HepG2 (cell line): ENCODE measurements at regions not wholly inside any gene's neighbourhood (a gene's known extent, or its start where the extent isn't known, plus 50 kb on each side); places are given as distances from the start of the nearest gene placed in this dataset.

Experiments used
- ATAC-seq: fragments of 200-7000 bp; cut with Tn5 transposase; 3 replicates; pipeline ENCODE4 v1.9.1; 2020; ENCODE audit warnings: mild to moderate bottlenecking, moderate library complexity
- BruUV-seq: library from RNA; stranded (reverse); fragments of 400-500 nt; replicated peaks from 2 replicates; lab custom pipeline; 2021; lab: Mats Ljungman, UMichigan
- CTCF ChIA-PET: fragments of 300-600 bp; formaldehyde crosslinking; extraction: SDS; loops from one replicate; lab custom pipeline; 2021; ENCODE audit warnings: low total read pairs, inconsistent platforms, low intra/inter-chr PET ratio; lab: Yijun Ruan, JAX
- POLR2A ChIA-PET: fragments of 350-600 bp; sonication (Branson Sonifier 250); formaldehyde crosslinking; loops from one replicate; lab custom pipeline; 2020; ENCODE audit warnings: antibody characterized with exemption, inconsistent platforms; lab: Yijun Ruan, JAX
- DNase-seq: peaks from one replicate; pipeline ENCODE4 v3.0.0-alpha.2; 2015; ENCODE audit warnings: low spot score
- FAIRE-seq: peaks from 3 replicates; lab custom pipeline; 2011; peaks lifted over from hg19 to GRCh38; lab: Jason Lieb, UNC
- H2AFZ ChIP-seq: one replicate; pipeline ENCODE4 v1.6.1; 2011; ENCODE audit warnings: low read length, inconsistent platforms
- H3K27ac ChIP-seq: fragments of 300-600 bp; 3 replicates; pipeline ENCODE4 v1.8.0; 2011; ENCODE audit warnings: mixed run types, mild to moderate bottlenecking, mixed read lengths, low read length, inconsistent platforms; ENCODE audit not compliant: insufficient read depth; ENCODE audit errors: extremely low read length
- H3K27me3 ChIP-seq, 2 experiments: fragments of 200-600 bp in 1 of 2; 2 replicates in 1 of 2; 3 replicates in 1 of 2; pipeline versions ENCODE4 v1.6.0 to v1.8.0; 2011; ENCODE audit warnings: low read length in 2 of 2, mild to moderate bottlenecking in 2 of 2, moderate library complexity in 2 of 2, inconsistent platforms in 1 of 2; ENCODE audit not compliant: insufficient read depth in 2 of 2, control insufficient read depth in 1 of 2
- H3K36me3 ChIP-seq, 2 experiments: fragments of 200-600 bp in 1 of 2; replicated peaks in 1 of 2; 2 replicates in 1 of 2; 3 replicates in 1 of 2; pipeline versions ENCODE4 v1.5.1 to v1.8.0; 2011; ENCODE audit warnings: low read length in 2 of 2, inconsistent platforms in 1 of 2; ENCODE audit not compliant: insufficient read depth in 2 of 2, control insufficient read depth in 1 of 2
- H3K4me1 ChIP-seq: 2 replicates; pipeline ENCODE4 v1.5.1; 2012; ENCODE audit warnings: low read length, inconsistent platforms; ENCODE audit not compliant: insufficient read depth
- H3K4me2 ChIP-seq: 2 replicates; pipeline ENCODE4 v1.6.0; 2011; ENCODE audit warnings: low read depth, low read length, inconsistent platforms
- H3K4me3 ChIP-seq, 3 experiments: fragments of 200-600 bp in 1 of 3; sonication (generic), shearing (Covaris generic) in 1 of 3; replicated peaks in 1 of 3; 2 replicates each; pipeline ENCODE4 v1.5.1; 2011 to 2016; ENCODE audit warnings: low read length in 3 of 3, inconsistent platforms in 2 of 3, low read depth in 2 of 3, mild to moderate bottlenecking in 2 of 3, control low read depth in 1 of 3, mixed read lengths in 1 of 3; ENCODE audit not compliant: insufficient read depth in 1 of 3
- H3K79me2 ChIP-seq: one replicate; pipeline ENCODE4 v1.6.1; 2011; ENCODE audit warnings: low read length, inconsistent platforms; ENCODE audit not compliant: insufficient read depth
- H3K9ac ChIP-seq: 2 replicates; pipeline ENCODE4 v1.6.0; 2011; ENCODE audit warnings: mild to moderate bottlenecking, low read depth, low read length, inconsistent platforms; ENCODE audit not compliant: insufficient read depth
- H3K9me3 ChIP-seq: 2 replicates; pipeline ENCODE4 v1.5.1; 2012; ENCODE audit warnings: mild to moderate bottlenecking, low read length
- H4K20me1 ChIP-seq: 2 replicates; pipeline ENCODE4 v1.6.0; 2011; ENCODE audit warnings: inconsistent platforms, mild to moderate bottlenecking, low read length, moderate library complexity; ENCODE audit not compliant: insufficient read depth
- ATF7 ChIP-seq, 2 experiments: fragments of 450-650 bp in 1 of 2; sonication (generic) in 1 of 2; formaldehyde crosslinking in 1 of 2; IDR thresholded peaks; 2 replicates each; pipeline versions ENCODE4 v1.4.0 to v1.6.1; 2016 to 2020; ENCODE audit warnings: antibody characterized with exemption in 1 of 2, mild to moderate bottlenecking in 1 of 2, missing genetic modification reagents in 1 of 2
- CEBPB ChIP-seq: IDR thresholded peaks from 2 replicates; pipeline ENCODE4 v1.6.1; 2011; ENCODE audit warnings: low read depth, low read length, improper control_type of control experiment, borderline replicate concordance
- HINFP ChIP-seq: sonication (generic); formaldehyde crosslinking; IDR thresholded peaks from 2 replicates; pipeline ENCODE4 v1.4.0; 2020; ENCODE audit warnings: low read depth, mild to moderate bottlenecking, missing genetic modification reagents
- MAFF ChIP-seq: IDR thresholded peaks from 2 replicates; pipeline ENCODE4 v1.6.1; 2011; ENCODE audit warnings: low read depth, low read length, improper control_type of control experiment
- MAFK ChIP-seq, 2 experiments: IDR thresholded peaks in 1 of 2; conservative IDR thresholded peaks in 1 of 2; 2 replicates each; pipeline ENCODE4 v1.6.1; 2011; ENCODE audit warnings: improper control_type of control experiment in 2 of 2, low read length in 2 of 2
- TBX3 ChIP-seq: fragments of 450-650 bp; IDR thresholded peaks from 2 replicates; pipeline ENCODE4 v1.6.1; 2017; ENCODE audit warnings: antibody characterized with exemption, mild to moderate bottlenecking, inconsistent platforms, borderline replicate concordance
- WGBS: methylation state at CpG from one replicate; pipeline ENCODE4 v1.1.6; 2017; ENCODE audit warnings: low lambda C conversion rate; 5-methylcytosine and 5-hydroxymethylcytosine counted together
- in situ Hi-C: cut with HindIII; loops from 2 replicates; pipeline ENCODE4 v1.10.0; 2017; ENCODE audit warnings: low pct_unique_long_range_greater_than_20kb; ENCODE audit not compliant: extremely low pct_ligation_motif_present
- intact Hi-C: fragments of 100-400 bp; cut with micrococcal nuclease; formaldehyde crosslinking; loops from one replicate; pipeline ENCODE4 v1.10.0; 2022; ENCODE audit not compliant: unreplicated experiment

DNA sequence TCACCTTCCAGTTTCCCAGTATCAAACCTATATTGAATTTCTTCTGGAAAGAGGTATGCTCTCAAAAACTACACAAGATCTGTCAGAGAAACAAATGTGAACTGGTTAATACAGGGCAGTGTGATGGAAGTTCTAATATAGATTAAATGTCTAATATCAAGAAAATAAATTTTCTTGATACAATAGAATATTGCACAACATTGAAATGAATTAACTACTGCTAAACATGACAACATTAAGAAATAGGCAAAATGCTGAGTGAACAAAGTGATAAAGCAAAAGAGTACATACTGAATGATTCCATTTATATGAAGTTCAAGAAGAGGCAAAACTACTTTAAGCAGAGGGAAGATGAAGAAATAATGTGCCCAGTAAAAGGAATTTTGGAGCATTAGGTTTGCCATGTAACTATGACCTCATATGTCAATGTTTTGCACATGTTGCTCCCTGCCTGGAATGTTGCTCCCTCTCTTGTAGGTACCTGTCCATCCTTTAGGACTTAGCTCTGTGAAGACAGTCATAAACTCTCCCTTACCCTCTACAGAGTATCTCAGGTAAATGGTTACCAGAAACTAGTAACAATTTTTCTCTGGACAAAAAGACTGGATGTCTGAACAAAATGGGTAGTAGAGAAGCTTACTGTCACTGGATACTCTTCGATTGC, 339.0 kb downstream of the RAD51AP2 start:
- ChIA-PET CTCF (no interaction called here), POLR2A (no interaction called here)
- 0% methylated on average over 1 of the region's 1 CpG for WGBS
- H3K36me3 ChIP-seq, result no peaks in the 10 kb centered on the region
- no TSS peak for BruUV-seq
- H3K79me2 ChIP-seq, result no peaks in the 10 kb centered on the region
- no peak overlapping the region for H2AFZ ChIP-seq
- DNase-seq (no peak), ATAC-seq (no peak), FAIRE-seq (no peak)
- no peak overlapping the region for H3K27ac ChIP-seq
- intact Hi-C loops (no loop called here), in situ Hi-C loops (no loop called here)
- no peak overlapping the region for H3K4me3 ChIP-seq
- TF ChIP-seq TBX3, result no peak
- peak; percentile 46; the same call in 1 of the 2 replicates for TF ChIP-seq CEBPB
- TF ChIP-seq ATF7 (IDR thresholded peaks at IDR 0.05), result 0 out of 2 replicates have a peak, but pooled peaks have one; percentile 19
- TF ChIP-seq ATF7 (CRISPR knock-in tag; IDR thresholded peaks at IDR 0.05), result no peak
- no peaks in the 10 kb centered on the region for H3K27me3 ChIP-seq
- no peaks in the 10 kb centered on the region for H3K9me3 ChIP-seq
- H3K9ac ChIP-seq, result no peak overlapping the region
- H4K20me1 ChIP-seq, result no peaks in the 10 kb centered on the region
- no peaks in the 10 kb centered on the region for H3K4me1 ChIP-seq
- no peak overlapping the region for H3K4me2 ChIP-seq

DNA sequence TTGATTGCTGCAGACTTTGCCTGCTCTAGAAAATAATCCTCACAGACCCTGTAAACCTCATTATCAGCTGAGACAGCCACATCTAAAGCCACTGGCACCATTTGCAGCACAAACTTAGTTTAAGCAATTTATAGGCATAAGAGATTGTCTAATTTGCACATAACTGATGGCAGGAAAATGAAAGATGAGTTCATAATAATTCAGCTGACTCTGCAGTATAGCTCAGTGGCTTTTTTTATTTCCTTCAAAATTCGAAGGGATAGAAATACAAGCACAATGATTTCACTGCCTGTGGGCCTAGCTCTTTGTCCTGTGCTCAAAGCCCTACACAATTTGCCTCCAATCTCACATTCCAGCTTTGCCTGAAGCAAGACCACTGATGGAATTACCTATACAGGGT, 341.2 kb downstream of the RAD51AP2 start:
- BruUV-seq, result no TSS peak
- no peaks in the 10 kb centered on the region for H3K36me3 ChIP-seq
- H3K4me3 ChIP-seq, result no peak overlapping the region
- no peaks in the 10 kb centered on the region for H3K9me3 ChIP-seq
- no peak overlapping the region for H3K4me2 ChIP-seq
- POLR2A ChIA-PET, result no interaction called here
- no peak overlapping the region for H2AFZ ChIP-seq
- intact Hi-C loops, result no loop called here
- no peaks in the 10 kb centered on the region for H3K79me2 ChIP-seq
- CTCF ChIA-PET, result no interaction called here
- TF ChIP-seq MAFK (conservative IDR thresholded peaks at IDR 0.05 in 1 of 2, IDR thresholded peaks at IDR 0.05 in 1 of 2; ENCODE audit: low read length in 2 of 2) (peak; percentile 85 to 92), MAFF (peak; percentile 88), HINFP (no peak)
- 0% methylated on average over 1 of the region's 1 CpG for WGBS
- H3K27ac ChIP-seq, result no peak overlapping the region
- FAIRE-seq, result no peak
- no peak overlapping the region for H3K9ac ChIP-seq
- no peaks in the 10 kb centered on the region for H4K20me1 ChIP-seq
- in situ Hi-C loops, result no loop called here
- no peaks in the 10 kb centered on the region for H3K27me3 ChIP-seq
- no peaks in the 10 kb centered on the region for H3K4me1 ChIP-seq
- DNase-seq, result no peak
- no peak for ATAC-seq
